ENCODE measurements at regions not wholly inside any gene's neighbourhood (a gene's known extent, or its start where the extent isn't known, plus 50 kb on each side); places are given as distances from the start of the nearest gene placed in this dataset.
"Not testable (repeated sequence)": the region's sequence is repeated elsewhere in the genome, so short reads cannot be mapped to it uniquely, and the experiment has no call there.

DNA sequence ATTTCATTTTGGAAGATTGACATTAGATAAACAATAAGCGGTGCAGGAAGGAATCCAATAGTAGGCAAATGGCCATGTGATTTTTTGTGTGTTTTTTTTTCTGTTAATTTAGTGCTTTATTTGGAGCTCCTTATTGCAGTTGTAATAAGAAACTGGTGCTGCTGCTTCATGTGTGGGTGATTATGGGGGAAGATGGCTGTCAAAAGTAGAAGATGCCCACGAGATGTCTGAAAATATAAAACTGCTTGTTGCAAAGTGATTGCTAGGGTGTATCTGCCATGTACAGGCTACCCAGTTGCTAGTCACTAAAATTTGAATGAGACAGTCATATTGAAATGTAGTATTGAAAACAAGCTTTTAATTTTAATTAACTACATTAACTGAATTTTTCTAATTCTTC, 216.7 kb upstream of the FTMT start:
- no peak for TF ChIP-seq CTCF (IDR thresholded peaks at IDR 0.05; ENCODE audit: low read depth, low read length)
- H3K4me3 ChIP-seq (ENCODE audit: low read depth, low read length) = no peak overlapping the region

GRCh38 chr5:121638126-121638525, 213.6 kb upstream of the FTMT start:
- no peak for TF ChIP-seq CTCF (IDR thresholded peaks at IDR 0.05; ENCODE audit: low read depth, low read length)
- H3K4me3 ChIP-seq (ENCODE audit: low read depth, low read length) = no peak overlapping the region

- no peak overlapping the region for H3K4me3 ChIP-seq (ENCODE audit: low read depth, low read length)
- no peak for TF ChIP-seq CTCF (IDR thresholded peaks at IDR 0.05; ENCODE audit: low read depth, low read length)
Observed at GRCh38 chr5:121640298-121640697, 211.4 kb upstream of the FTMT start.

GRCh38 chr5:121658221-121658620, 193.5 kb upstream of the FTMT start:
- TF ChIP-seq CTCF (IDR thresholded peaks at IDR 0.05; ENCODE audit: low read depth, low read length) = no peak
- H3K4me3 ChIP-seq (ENCODE audit: low read depth, low read length) = no peak overlapping the region

- TF ChIP-seq CTCF (IDR thresholded peaks at IDR 0.05; ENCODE audit: low read depth, low read length) = no peak
- no peak overlapping the region for H3K4me3 ChIP-seq (ENCODE audit: low read depth, low read length)
Observed at GRCh38 chr5:121660142-121660541, 191.5 kb upstream of the FTMT start.

GRCh38 chr5:121665542-121665941, 186.1 kb upstream of the FTMT start:
- not testable (repeated sequence) for H3K4me3 ChIP-seq (ENCODE audit: low read depth, low read length)

GRCh38 chr5:121667292-121667691, 184.4 kb upstream of the FTMT start:
- no peak overlapping the region for H3K4me3 ChIP-seq (ENCODE audit: low read depth, low read length)
- no peak for TF ChIP-seq CTCF (IDR thresholded peaks at IDR 0.05; ENCODE audit: low read depth, low read length)

DNA sequence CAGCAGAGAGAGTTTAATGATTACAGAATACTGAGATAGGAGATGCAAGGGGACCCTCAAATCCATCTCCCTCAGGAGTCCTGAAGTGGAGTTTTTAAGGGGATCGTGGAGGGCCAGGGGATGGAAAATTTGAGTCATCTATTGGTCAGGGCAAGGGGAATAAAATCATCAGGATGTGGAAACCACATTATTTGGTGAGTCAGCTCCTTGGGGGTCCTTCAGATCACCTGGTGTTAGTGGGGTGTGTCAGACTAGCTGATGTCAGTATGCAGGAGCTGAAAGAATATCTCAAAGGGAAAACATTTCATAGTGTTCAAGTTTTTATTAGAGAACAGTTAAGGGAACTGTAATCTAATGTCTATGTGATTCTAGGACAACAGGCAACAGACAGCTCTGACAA, 183.0 kb upstream of the FTMT start:
- no peak overlapping the region for H3K4me3 ChIP-seq (ENCODE audit: low read depth, low read length)
- no peak for TF ChIP-seq CTCF (IDR thresholded peaks at IDR 0.05; ENCODE audit: low read depth, low read length)

All from WI38 (cell line).